ENCODE measurements at regions not wholly inside any gene's neighbourhood (a gene's known extent, or its start where the extent isn't known, plus 50 kb on each side); places are given as distances from the start of the nearest gene placed in this dataset.

GRCh38 chr2:146025519-146025918 is 1505.6 kb upstream of the ZEB2 start:
- TF ChIP-seq CTCF (IDR thresholded peaks at IDR 0.05) (no peak), POLR2A (IDR thresholded peaks at IDR 0.05) (no peak)

Measured in Peyer's patch (tissue), 4 donors.